ENCODE measurements at regions not wholly inside any gene's neighbourhood (a gene's known extent, or its start where the extent isn't known, plus 50 kb on each side); places are given as distances from the start of the nearest gene placed in this dataset.

GRCh38 chr5:118551716-118552115 is 436.6 kb downstream of the DTWD2 start:
- TF ChIP-seq, protein P1, sequence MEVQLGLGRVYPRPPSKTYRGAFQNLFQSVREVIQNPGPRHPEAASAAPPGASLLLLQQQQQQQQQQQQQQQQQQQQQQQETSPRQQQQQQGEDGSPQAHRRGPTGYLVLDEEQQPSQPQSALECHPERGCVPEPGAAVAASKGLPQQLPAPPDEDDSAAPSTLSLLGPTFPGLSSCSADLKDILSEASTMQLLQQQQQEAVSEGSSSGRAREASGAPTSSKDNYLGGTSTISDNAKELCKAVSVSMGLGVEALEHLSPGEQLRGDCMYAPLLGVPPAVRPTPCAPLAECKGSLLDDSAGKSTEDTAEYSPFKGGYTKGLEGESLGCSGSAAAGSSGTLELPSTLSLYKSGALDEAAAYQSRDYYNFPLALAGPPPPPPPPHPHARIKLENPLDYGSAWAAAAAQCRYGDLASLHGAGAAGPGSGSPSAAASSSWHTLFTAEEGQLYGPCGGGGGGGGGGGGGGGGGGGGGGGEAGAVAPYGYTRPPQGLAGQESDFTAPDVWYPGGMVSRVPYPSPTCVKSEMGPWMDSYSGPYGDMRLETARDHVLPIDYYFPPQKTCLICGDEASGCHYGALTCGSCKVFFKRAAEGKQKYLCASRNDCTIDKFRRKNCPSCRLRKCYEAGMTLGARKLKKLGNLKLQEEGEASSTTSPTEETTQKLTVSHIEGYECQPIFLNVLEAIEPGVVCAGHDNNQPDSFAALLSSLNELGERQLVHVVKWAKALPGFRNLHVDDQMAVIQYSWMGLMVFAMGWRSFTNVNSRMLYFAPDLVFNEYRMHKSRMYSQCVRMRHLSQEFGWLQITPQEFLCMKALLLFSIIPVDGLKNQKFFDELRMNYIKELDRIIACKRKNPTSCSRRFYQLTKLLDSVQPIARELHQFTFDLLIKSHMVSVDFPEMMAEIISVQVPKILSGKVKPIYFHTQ (CRISPR knock-in tag; IDR thresholded peaks at IDR 0.05), result no peak
- TF ChIP-seq ESRRA (CRISPR knock-in tag; IDR thresholded peaks at IDR 0.05; ENCODE audit: borderline replicate concordance) (no peak), ZMAT4 (CRISPR knock-in tag; IDR thresholded peaks at IDR 0.05) (no peak), TCF7 (CRISPR knock-in tag; IDR thresholded peaks at IDR 0.05; ENCODE audit: low read depth) (no peak), HMGA2 (CRISPR knock-in tag; IDR thresholded peaks at IDR 0.05) (no peak), CREM (CRISPR knock-in tag; IDR thresholded peaks at IDR 0.05) (no peak)
- Mint-ChIP-seq H3K27me3 (ENCODE audit: low read depth) (no peaks in the 10 kb centered on the region), H3K36me3 (no peaks in the 10 kb centered on the region), H3K9me3 (no peaks in the 10 kb centered on the region), H3K4me1 (peaks cover 18% of the 10 kb centered on the region), H3K4me3 (no peak overlapping the region), H3K27ac (no peak overlapping the region)
- CTCF ChIA-PET, result no interaction called here
- no peak for DNase-seq (ENCODE audit: low spot score)
- ATAC-seq, result no peak
- POLR2A ChIA-PET, result no interaction called here

DNA sequence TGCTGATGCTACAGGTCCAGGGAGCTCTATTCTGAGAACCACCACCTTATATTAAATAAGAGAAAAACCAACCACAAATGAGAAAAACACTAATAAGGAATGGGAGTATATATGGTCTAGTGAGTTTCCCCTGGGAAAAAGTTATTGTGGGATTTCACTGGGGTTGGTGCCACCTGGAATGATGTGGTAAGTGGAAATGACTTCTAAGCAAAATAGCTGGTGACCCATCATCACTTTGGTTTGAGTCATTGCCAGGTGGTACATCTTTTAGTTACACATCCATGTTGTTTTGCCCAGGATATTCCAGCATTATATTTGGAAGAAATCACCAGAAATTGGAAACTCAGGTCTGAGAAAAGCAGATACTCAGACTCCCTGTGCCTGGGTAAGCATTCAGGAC is 437.3 kb downstream of the DTWD2 start:
- no peaks in the 10 kb centered on the region for H3K27me3 Mint-ChIP-seq (ENCODE audit: low read depth)
- CTCF ChIA-PET, result no interaction called here
- H3K36me3 Mint-ChIP-seq, result no peaks in the 10 kb centered on the region
- H3K4me1 Mint-ChIP-seq, result peaks cover 14% of the 10 kb centered on the region
- TF ChIP-seq E2F1 (CRISPR knock-in tag; IDR thresholded peaks at IDR 0.05) (no peak), ELF4 (CRISPR knock-in tag; IDR thresholded peaks at IDR 0.05; ENCODE audit: low read depth) (no peak)
- DNase-seq (ENCODE audit: low spot score), result no peak
- ATAC-seq, result no peak
- H3K27ac Mint-ChIP-seq, result no peak overlapping the region
- H3K9me3 Mint-ChIP-seq, result no peaks in the 10 kb centered on the region
- POLR2A ChIA-PET, result no interaction called here
- no peak overlapping the region for H3K4me3 Mint-ChIP-seq

DNA sequence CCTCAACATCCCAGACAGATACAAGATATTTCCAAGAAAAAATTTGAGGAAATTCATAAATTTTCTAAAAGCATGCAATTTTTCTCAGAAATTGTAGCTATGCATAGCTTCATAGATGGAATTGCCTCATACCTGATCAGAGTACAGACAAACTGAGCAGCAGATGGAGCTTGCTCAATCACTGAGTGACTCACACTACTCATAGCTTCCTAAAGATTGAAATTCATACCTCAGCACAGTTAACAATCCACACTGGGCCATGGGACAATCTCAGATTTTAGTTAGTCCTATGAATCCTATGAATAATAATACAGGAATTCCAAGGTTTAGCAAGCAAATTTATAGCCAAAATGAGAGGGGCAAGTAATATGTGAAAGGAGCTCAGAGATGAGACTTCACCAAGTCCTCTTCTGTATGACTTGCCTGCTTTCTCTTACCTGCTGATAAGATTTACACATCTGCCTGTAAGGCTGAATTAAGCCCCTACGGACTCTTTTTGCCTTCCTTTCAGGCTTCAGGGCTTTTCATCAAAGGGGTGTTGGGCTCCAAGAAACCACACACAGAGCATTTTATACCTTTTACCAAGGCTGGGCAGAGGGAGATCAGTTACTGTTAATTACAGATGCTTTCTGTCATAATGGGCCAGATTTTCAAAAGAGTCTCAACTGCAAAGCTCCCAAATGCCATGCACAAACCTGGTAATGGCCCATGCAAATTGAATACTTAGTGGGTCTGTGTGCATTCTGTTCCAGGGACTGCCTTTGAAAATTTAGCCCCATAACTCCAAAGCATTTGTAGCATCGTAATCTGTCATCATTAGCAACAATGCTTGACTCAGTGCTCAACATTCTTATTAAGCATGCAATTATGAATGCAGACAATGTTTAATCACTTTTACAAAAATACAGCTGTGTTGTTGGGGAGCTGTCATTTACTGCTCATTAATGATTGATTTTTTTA is 439.3 kb downstream of the DTWD2 start:
- no peaks in the 10 kb centered on the region for H3K4me1 Mint-ChIP-seq
- CTCF ChIA-PET, result no interaction called here
- no peak overlapping the region for H3K27ac Mint-ChIP-seq
- no peak overlapping the region for H3K4me3 Mint-ChIP-seq
- DNase-seq (ENCODE audit: low spot score), result no peak
- POLR2A ChIA-PET, result no interaction called here
- no peaks in the 10 kb centered on the region for H3K27me3 Mint-ChIP-seq (ENCODE audit: low read depth)
- H3K36me3 Mint-ChIP-seq, result no peaks in the 10 kb centered on the region
- no peak for ATAC-seq
- H3K9me3 Mint-ChIP-seq, result no peaks in the 10 kb centered on the region
- TF ChIP-seq NFYB (CRISPR knock-in tag; conservative IDR thresholded peaks at IDR 0.05; ENCODE audit: low read depth), result no peak
- TF ChIP-seq OVOL2 (CRISPR knock-in tag; IDR thresholded peaks at IDR 0.05; ENCODE audit: borderline replicate concordance), result no peak
- no peak for TF ChIP-seq SOX15 (CRISPR knock-in tag; IDR thresholded peaks at IDR 0.05)
- TF ChIP-seq RORB (CRISPR knock-in tag; IDR thresholded peaks at IDR 0.05), result no peak
- no peak for TF ChIP-seq IRF1 (CRISPR knock-in tag; IDR thresholded peaks at IDR 0.05)
- TF ChIP-seq, protein P2, sequence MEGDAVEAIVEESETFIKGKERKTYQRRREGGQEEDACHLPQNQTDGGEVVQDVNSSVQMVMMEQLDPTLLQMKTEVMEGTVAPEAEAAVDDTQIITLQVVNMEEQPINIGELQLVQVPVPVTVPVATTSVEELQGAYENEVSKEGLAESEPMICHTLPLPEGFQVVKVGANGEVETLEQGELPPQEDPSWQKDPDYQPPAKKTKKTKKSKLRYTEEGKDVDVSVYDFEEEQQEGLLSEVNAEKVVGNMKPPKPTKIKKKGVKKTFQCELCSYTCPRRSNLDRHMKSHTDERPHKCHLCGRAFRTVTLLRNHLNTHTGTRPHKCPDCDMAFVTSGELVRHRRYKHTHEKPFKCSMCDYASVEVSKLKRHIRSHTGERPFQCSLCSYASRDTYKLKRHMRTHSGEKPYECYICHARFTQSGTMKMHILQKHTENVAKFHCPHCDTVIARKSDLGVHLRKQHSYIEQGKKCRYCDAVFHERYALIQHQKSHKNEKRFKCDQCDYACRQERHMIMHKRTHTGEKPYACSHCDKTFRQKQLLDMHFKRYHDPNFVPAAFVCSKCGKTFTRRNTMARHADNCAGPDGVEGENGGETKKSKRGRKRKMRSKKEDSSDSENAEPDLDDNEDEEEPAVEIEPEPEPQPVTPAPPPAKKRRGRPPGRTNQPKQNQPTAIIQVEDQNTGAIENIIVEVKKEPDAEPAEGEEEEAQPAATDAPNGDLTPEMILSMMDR (IDR thresholded peaks at IDR 0.05), result no peak
- TF ChIP-seq ZNF396 (CRISPR knock-in tag; IDR thresholded peaks at IDR 0.05; ENCODE audit: borderline replicate concordance), result no peak
- TF ChIP-seq ATF2 (CRISPR knock-in tag; IDR thresholded peaks at IDR 0.05; ENCODE audit: borderline replicate concordance, low read depth), result no peak
- TF ChIP-seq, protein P1 (CRISPR knock-in tag; IDR thresholded peaks at IDR 0.05), result no peak
- TF ChIP-seq, protein P3, sequence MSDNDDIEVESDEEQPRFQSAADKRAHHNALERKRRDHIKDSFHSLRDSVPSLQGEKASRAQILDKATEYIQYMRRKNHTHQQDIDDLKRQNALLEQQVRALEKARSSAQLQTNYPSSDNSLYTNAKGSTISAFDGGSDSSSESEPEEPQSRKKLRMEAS (CRISPR knock-in tag; IDR thresholded peaks at IDR 0.05), result no peak
- no peak for TF ChIP-seq ZNF219 (CRISPR knock-in tag; IDR thresholded peaks at IDR 0.05; ENCODE audit: borderline replicate concordance)
- TF ChIP-seq ATF1 (CRISPR knock-in tag; IDR thresholded peaks at IDR 0.05), result no peak
- no peak for TF ChIP-seq EMX1 (CRISPR knock-in tag; IDR thresholded peaks at IDR 0.05)
